Astrocyte of the cerebellum (primary cell): ENCODE measurements at regions not wholly inside any gene's neighbourhood (a gene's known extent, or its start where the extent isn't known, plus 50 kb on each side); places are given as distances from the start of the nearest gene placed in this dataset.

ENCODE experiments used
- DNase-seq: peaks from one replicate; pipeline ENCODE4 v3.0.0-alpha.2; 2011; ENCODE audit warnings: low read depth
- H3K4me3 ChIP-seq: 2 replicates; pipeline ENCODE4 v1.5.1; 2011; ENCODE audit warnings: mild to moderate bottlenecking, low read depth, low read length, moderate library complexity
- CTCF ChIP-seq: IDR thresholded peaks from 2 replicates; pipeline ENCODE4 v1.5.1; 2012; ENCODE audit warnings: low read length, low read depth, moderate library complexity, mild to moderate bottlenecking; ENCODE audit errors: missing control alignments
- in situ Hi-C: cut with HindIII; loops from 2 replicates; pipeline ENCODE4 v1.10.0; 2017; ENCODE audit warnings: low sequenced_read_pairs

GRCh38 chr10:8768341-8768740 is 713.9 kb downstream of the GATA3 start:
- no peak for DNase-seq
- H3K4me3 ChIP-seq: no peak overlapping the region
- no peak for TF ChIP-seq CTCF
- in situ Hi-C loops: loop anchor here (5.0 kb wide), 1 partner anchor 81 kb away; no protein-coding TSS in a partner anchor

GRCh38 chr10:8768852-8769251 is 714.4 kb downstream of the GATA3 start:
- in situ Hi-C loops: loop anchor here (5.0 kb wide), 1 partner anchor 82 kb away; no protein-coding TSS in a partner anchor
- TF ChIP-seq CTCF: no peak
- no peak for DNase-seq
- no peak overlapping the region for H3K4me3 ChIP-seq

- no peak overlapping the region for H3K4me3 ChIP-seq
- TF ChIP-seq CTCF: no peak
- in situ Hi-C loops: no loop called here
- no peak for DNase-seq
Observed at GRCh38 chr10:8776926-8777622, 722.6 kb downstream of the GATA3 start.

- TF ChIP-seq CTCF: no peak
- in situ Hi-C loops: no loop called here
- H3K4me3 ChIP-seq: no peak overlapping the region
- DNase-seq: no peak
Observed at GRCh38 chr10:8778713-8779112, 724.2 kb downstream of the GATA3 start.

- in situ Hi-C loops: no loop called here
- H3K4me3 ChIP-seq: no peak overlapping the region
- no peak for DNase-seq
- no peak for TF ChIP-seq CTCF
Observed at GRCh38 chr10:8787649-8788048, 733.2 kb downstream of the GATA3 start.

- DNase-seq: no peak
- H3K4me3 ChIP-seq: no peak overlapping the region
- in situ Hi-C loops: loop anchor here (5.0 kb wide), 1 partner anchor 87 kb away; no protein-coding TSS in a partner anchor
- no peak for TF ChIP-seq CTCF
Observed at GRCh38 chr10:8790390-8790789, 735.9 kb downstream of the GATA3 start.
